Loucy (cell line): ENCODE measurements at regions not wholly inside any gene's neighbourhood (a gene's known extent, or its start where the extent isn't known, plus 50 kb on each side); places are given as distances from the start of the nearest gene placed in this dataset.

Experiments
- EZH2phosphoT487 ChIP-seq: fragments of 200-600 bp; IDR thresholded peaks from 2 replicates; pipeline ENCODE4 v1.6.1; 2018; ENCODE audit warnings: antibody characterized with exemption, mild to moderate bottlenecking, moderate library complexity, borderline replicate concordance
- TF ChIP-seq, protein P1 (sequence below): fragments of 200-600 bp; sonication (generic); conservative IDR thresholded peaks from 2 replicates; pipeline ENCODE4 v1.5.1; 2014; ENCODE audit warnings: mild to moderate bottlenecking, antibody characterized with exemption, low read length

- TF ChIP-seq, protein P1, sequence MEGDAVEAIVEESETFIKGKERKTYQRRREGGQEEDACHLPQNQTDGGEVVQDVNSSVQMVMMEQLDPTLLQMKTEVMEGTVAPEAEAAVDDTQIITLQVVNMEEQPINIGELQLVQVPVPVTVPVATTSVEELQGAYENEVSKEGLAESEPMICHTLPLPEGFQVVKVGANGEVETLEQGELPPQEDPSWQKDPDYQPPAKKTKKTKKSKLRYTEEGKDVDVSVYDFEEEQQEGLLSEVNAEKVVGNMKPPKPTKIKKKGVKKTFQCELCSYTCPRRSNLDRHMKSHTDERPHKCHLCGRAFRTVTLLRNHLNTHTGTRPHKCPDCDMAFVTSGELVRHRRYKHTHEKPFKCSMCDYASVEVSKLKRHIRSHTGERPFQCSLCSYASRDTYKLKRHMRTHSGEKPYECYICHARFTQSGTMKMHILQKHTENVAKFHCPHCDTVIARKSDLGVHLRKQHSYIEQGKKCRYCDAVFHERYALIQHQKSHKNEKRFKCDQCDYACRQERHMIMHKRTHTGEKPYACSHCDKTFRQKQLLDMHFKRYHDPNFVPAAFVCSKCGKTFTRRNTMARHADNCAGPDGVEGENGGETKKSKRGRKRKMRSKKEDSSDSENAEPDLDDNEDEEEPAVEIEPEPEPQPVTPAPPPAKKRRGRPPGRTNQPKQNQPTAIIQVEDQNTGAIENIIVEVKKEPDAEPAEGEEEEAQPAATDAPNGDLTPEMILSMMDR, result no peak
- TF ChIP-seq EZH2phosphoT487, result no peak
These were observed 123.5 kb upstream of the IL12A start for GRCh38 chr3:159865041-159865579.
